SK-N-SH (cell line): ENCODE measurements at regions not wholly inside any gene's neighbourhood (a gene's known extent, or its start where the extent isn't known, plus 50 kb on each side); places are given as distances from the start of the nearest gene placed in this dataset.

Source experiments
- CTCF ChIA-PET: fragments of 300-600, 350-600 bp; formaldehyde crosslinking; extraction: SDS; loops from one replicate; lab custom pipeline; 2021; lab: Yijun Ruan, JAX
- POLR2A ChIA-PET: fragments of 350-600 bp; sonication (Branson Sonifier 250); formaldehyde crosslinking; extraction: SDS; loops from one replicate; lab custom pipeline; 2020; ENCODE audit warnings: antibody characterized with exemption, inconsistent platforms; lab: Yijun Ruan, JAX
- DNase-seq: peaks from one replicate; pipeline ENCODE4 v3.0.0; 2012
- H2AFZ ChIP-seq: fragments of 200-600 bp; sonication (generic); 2 replicates; pipeline ENCODE4 v1.8.1; 2016; ENCODE audit warnings: antibody characterized with exemption, mild to moderate bottlenecking, low read depth
- H3F3A ChIP-seq: fragments of 200-600 bp; sonication (generic); replicated peaks from 2 replicates; pipeline ENCODE3; 2016; ENCODE audit warnings: antibody characterized with exemption, mild to moderate bottlenecking; ENCODE audit not compliant: insufficient read depth
- H3K27ac ChIP-seq, 2 experiments: fragments of 200-500 bp in 1 of 2; fragments of 200-600 bp in 1 of 2; sonication (Bioruptor generic) in 1 of 2; sonication (generic), shearing (Covaris generic) in 1 of 2; 2 replicates each; pipeline versions ENCODE4 v1.5.1 to v1.6.1; 2014 to 2016; ENCODE audit warnings: low read depth in 2 of 2, inconsistent platforms in 1 of 2, low read length in 1 of 2, mild to moderate bottlenecking in 1 of 2, mixed read lengths in 1 of 2
- H3K27me3 ChIP-seq: fragments of 200-600 bp; sonication (generic), shearing (Covaris generic); 2 replicates; pipeline ENCODE4 v1.6.1; 2016; ENCODE audit warnings: mixed run types; ENCODE audit not compliant: insufficient read depth
- H3K36me3 ChIP-seq, 2 experiments: fragments of 200-500 bp in 1 of 2; fragments of 200-600 bp in 1 of 2; sonication (Bioruptor generic) in 1 of 2; sonication (generic) in 1 of 2; replicated peaks in 1 of 2; 2 replicates each; pipeline versions ENCODE3 to v1.5.1; 2014 to 2016; ENCODE audit warnings: low read length in 1 of 2, mild to moderate bottlenecking in 1 of 2; ENCODE audit not compliant: insufficient read depth in 2 of 2, control insufficient read depth in 1 of 2
- H3K4me1 ChIP-seq, 2 experiments: fragments of 200-500 bp in 1 of 2; fragments of 200-600 bp in 1 of 2; sonication (Bioruptor generic) in 1 of 2; sonication (generic), shearing (Covaris generic) in 1 of 2; 2 replicates each; pipeline versions ENCODE4 v1.5.1 to v1.6.1; 2014 to 2016; ENCODE audit warnings: low read depth in 1 of 2, low read length in 1 of 2, mixed run types in 1 of 2; ENCODE audit not compliant: insufficient read depth in 2 of 2, control insufficient read depth in 1 of 2
- H3K4me2 ChIP-seq: fragments of 200-600 bp; sonication (generic), shearing (Covaris generic); 2 replicates; pipeline ENCODE4 v1.6.1; 2017; ENCODE audit warnings: mixed run types
- H3K4me3 ChIP-seq, 2 experiments: fragments of 200-500 bp in 1 of 2; fragments of 200-600 bp in 1 of 2; sonication (Bioruptor generic) in 1 of 2; sonication (generic), shearing (Covaris generic) in 1 of 2; 2 replicates each; pipeline versions ENCODE4 v1.5.1 to v1.8.1; 2014 to 2016; ENCODE audit warnings: low read depth in 2 of 2, inconsistent platforms in 1 of 2, low read length in 1 of 2, mild to moderate bottlenecking in 1 of 2, mixed read lengths in 1 of 2, moderate library complexity in 1 of 2
- H3K79me2 ChIP-seq: fragments of 200-600 bp; sonication (generic); 2 replicates; pipeline ENCODE4 v1.8.1; 2017; ENCODE audit warnings: mild to moderate bottlenecking; ENCODE audit not compliant: insufficient read depth
- H3K9ac ChIP-seq: fragments of 200-600 bp; sonication (generic); 2 replicates; pipeline ENCODE4 v1.6.1; 2017; ENCODE audit warnings: mixed run types
- H3K9me2 ChIP-seq: fragments of 200-600 bp; sonication (generic); 2 replicates; pipeline ENCODE4 v1.6.1; 2017; ENCODE audit warnings: mixed run types
- H3K9me3 ChIP-seq: fragments of 200-600 bp; sonication (generic); 2 replicates; pipeline ENCODE4 v1.6.1; 2017; ENCODE audit warnings: mixed run types, mild to moderate bottlenecking, moderate library complexity
- H4K20me1 ChIP-seq: fragments of 200-600 bp; sonication (generic); 2 replicates; pipeline ENCODE4 v1.6.1; 2017; ENCODE audit warnings: mild to moderate bottlenecking, mixed run types; ENCODE audit not compliant: insufficient read depth
- CHD2 ChIP-seq: fragments of 150-350 bp; IDR thresholded peaks from 2 replicates; pipeline ENCODE4 v1.6.1; 2018; ENCODE audit warnings: low read length; ENCODE audit not compliant: partially characterized antibody
- EP300 ChIP-seq, 2 experiments: IDR thresholded peaks; 2 replicates each; pipeline versions ENCODE4 v1.4.0 to v1.6.1; 2012; ENCODE audit warnings: borderline replicate concordance in 1 of 2, low read depth in 1 of 2, low read length in 1 of 2
- FOSL2 ChIP-seq: IDR thresholded peaks from 2 replicates; pipeline ENCODE4 v1.4.0; 2012; ENCODE audit warnings: low read depth, mild to moderate bottlenecking, moderate library complexity, borderline replicate concordance
- FOXM1 ChIP-seq: IDR thresholded peaks from 2 replicates; pipeline ENCODE4 v1.4.0; 2012; ENCODE audit warnings: low read depth, mild to moderate bottlenecking
- MXI1 ChIP-seq: IDR thresholded peaks from 2 replicates; pipeline ENCODE4 v1.6.1; 2012; ENCODE audit warnings: mild to moderate bottlenecking, low read depth, low read length, improper control_type of control experiment
- NFIC ChIP-seq: IDR thresholded peaks from 2 replicates; pipeline ENCODE4 v1.4.0; 2012; ENCODE audit warnings: borderline replicate concordance
- POLR2AphosphoS5 ChIP-seq: IDR thresholded peaks from 2 replicates; pipeline ENCODE4 v1.6.1; 2012; ENCODE audit warnings: low read depth, low read length
- RAD21 ChIP-seq: IDR thresholded peaks from 2 replicates; pipeline ENCODE4 v1.6.1; 2012; ENCODE audit warnings: mild to moderate bottlenecking, low read length
- RFX5 ChIP-seq: IDR thresholded peaks from 2 replicates; pipeline ENCODE4 v1.6.1; 2012; ENCODE audit warnings: mild to moderate bottlenecking, improper control_type of control experiment, low read length
- RXRA ChIP-seq: IDR thresholded peaks from 2 replicates; pipeline ENCODE4 v1.4.0; 2012; ENCODE audit warnings: low read depth, mild to moderate bottlenecking, borderline replicate concordance
- SMC3 ChIP-seq: IDR thresholded peaks from 2 replicates; pipeline ENCODE4 v1.6.1; 2012; ENCODE audit warnings: low read depth, low read length, improper control_type of control experiment
- TAF1 ChIP-seq: IDR thresholded peaks from 2 replicates; pipeline ENCODE4 v1.6.1; 2012; ENCODE audit warnings: low read depth, mild to moderate bottlenecking, low read length, moderate library complexity, borderline replicate concordance
- TCF12 ChIP-seq: IDR thresholded peaks from 2 replicates; pipeline ENCODE4 v1.4.0; 2012
- TEAD4 ChIP-seq: IDR thresholded peaks from 2 replicates; pipeline ENCODE4 v1.4.0; 2012; ENCODE audit warnings: mild to moderate bottlenecking, borderline replicate concordance; ENCODE audit not compliant: insufficient read depth
- WGBS: methylation state at CpG from one replicate; pipeline ENCODE4 v1.1.6; 2017; ENCODE audit warnings: low lambda C conversion rate; 5-methylcytosine and 5-hydroxymethylcytosine counted together
- TF ChIP-seq, protein P1 (sequence below): IDR thresholded peaks from 2 replicates; pipeline ENCODE4 v1.4.0; 2012; ENCODE audit warnings: low read depth, borderline replicate concordance
- TF ChIP-seq, protein P2 (sequence below): IDR thresholded peaks from 2 replicates; pipeline ENCODE4; 2012
- TF ChIP-seq, protein P3 (sequence below): IDR thresholded peaks from 2 replicates; pipeline ENCODE4 v1.4.0; 2012; ENCODE audit warnings: low read depth
- TF ChIP-seq, protein P4 (sequence below): fragments of 200-600 bp; sonication (generic); IDR thresholded peaks from 2 replicates; pipeline ENCODE4 v1.6.1; 2017; ENCODE audit warnings: antibody characterized with exemption, mild to moderate bottlenecking, moderate library complexity
- TF ChIP-seq, protein P5 (sequence below): IDR thresholded peaks from 2 replicates; pipeline ENCODE4 v1.4.0; 2012; ENCODE audit warnings: low read depth, borderline replicate concordance

DNA sequence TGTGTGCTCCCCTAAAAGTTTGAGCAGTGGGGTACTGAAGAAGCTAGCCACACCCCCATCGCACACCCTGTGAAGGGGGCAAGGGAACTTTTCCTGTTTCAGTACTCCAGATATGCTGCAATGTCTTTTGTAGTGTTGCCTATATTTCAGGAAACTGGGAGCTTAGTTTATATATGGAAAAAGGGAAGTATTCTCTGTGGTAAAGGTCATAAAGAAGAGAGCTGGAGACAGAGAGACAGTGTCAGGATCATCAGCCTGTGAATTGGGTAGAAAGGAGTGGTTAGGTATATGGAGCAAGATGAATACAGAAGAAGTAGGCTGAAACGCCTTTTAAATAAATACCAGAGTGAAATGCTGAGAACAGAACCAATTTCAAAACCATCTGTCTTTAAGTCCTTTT is 82.2 kb upstream of the C9orf72 start:
- no peaks in the 10 kb centered on the region for H3K36me3 ChIP-seq
- POLR2A ChIA-PET = no interaction called here
- WGBS = 35% methylated on average over 2 of the region's 2 CpGs
- H3K27ac ChIP-seq = no peak overlapping the region
- H3K27me3 ChIP-seq = no peaks in the 10 kb centered on the region
- H3K9me2 ChIP-seq = no peaks in the 10 kb centered on the region
- no peaks in the 10 kb centered on the region for H3K9me3 ChIP-seq
- TF ChIP-seq RXRA (no peak), POLR2AphosphoS5 (no peak), FOSL2 (no peak), CHD2 (no peak), FOXM1 (no peak), MXI1 (no peak), SMC3 (no peak), NFIC (no peak), RFX5 (no peak), TEAD4 (no peak), RAD21 (no peak), TCF12 (no peak), EP300 (IDR thresholded peaks at IDR 0.05; ENCODE audit: borderline replicate concordance in 1 of 2, low read depth in 1 of 2, low read length in 1 of 2) (no peak), TAF1 (no peak)
- TF ChIP-seq, protein P1, sequence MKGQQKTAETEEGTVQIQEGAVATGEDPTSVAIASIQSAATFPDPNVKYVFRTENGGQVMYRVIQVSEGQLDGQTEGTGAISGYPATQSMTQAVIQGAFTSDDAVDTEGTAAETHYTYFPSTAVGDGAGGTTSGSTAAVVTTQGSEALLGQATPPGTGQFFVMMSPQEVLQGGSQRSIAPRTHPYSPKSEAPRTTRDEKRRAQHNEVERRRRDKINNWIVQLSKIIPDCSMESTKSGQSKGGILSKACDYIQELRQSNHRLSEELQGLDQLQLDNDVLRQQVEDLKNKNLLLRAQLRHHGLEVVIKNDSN = no peak
- TF ChIP-seq, protein P2, sequence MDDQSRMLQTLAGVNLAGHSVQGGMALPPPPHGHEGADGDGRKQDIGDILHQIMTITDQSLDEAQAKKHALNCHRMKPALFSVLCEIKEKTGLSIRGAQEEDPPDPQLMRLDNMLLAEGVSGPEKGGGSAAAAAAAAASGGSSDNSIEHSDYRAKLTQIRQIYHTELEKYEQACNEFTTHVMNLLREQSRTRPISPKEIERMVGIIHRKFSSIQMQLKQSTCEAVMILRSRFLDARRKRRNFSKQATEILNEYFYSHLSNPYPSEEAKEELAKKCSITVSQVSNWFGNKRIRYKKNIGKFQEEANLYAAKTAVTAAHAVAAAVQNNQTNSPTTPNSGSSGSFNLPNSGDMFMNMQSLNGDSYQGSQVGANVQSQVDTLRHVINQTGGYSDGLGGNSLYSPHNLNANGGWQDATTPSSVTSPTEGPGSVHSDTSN = no peak
- TF ChIP-seq, protein P3, sequence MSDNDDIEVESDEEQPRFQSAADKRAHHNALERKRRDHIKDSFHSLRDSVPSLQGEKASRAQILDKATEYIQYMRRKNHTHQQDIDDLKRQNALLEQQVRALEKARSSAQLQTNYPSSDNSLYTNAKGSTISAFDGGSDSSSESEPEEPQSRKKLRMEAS = no peak
- TF ChIP-seq, protein P4, sequence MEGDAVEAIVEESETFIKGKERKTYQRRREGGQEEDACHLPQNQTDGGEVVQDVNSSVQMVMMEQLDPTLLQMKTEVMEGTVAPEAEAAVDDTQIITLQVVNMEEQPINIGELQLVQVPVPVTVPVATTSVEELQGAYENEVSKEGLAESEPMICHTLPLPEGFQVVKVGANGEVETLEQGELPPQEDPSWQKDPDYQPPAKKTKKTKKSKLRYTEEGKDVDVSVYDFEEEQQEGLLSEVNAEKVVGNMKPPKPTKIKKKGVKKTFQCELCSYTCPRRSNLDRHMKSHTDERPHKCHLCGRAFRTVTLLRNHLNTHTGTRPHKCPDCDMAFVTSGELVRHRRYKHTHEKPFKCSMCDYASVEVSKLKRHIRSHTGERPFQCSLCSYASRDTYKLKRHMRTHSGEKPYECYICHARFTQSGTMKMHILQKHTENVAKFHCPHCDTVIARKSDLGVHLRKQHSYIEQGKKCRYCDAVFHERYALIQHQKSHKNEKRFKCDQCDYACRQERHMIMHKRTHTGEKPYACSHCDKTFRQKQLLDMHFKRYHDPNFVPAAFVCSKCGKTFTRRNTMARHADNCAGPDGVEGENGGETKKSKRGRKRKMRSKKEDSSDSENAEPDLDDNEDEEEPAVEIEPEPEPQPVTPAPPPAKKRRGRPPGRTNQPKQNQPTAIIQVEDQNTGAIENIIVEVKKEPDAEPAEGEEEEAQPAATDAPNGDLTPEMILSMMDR = no peak
- TF ChIP-seq, protein P5, sequence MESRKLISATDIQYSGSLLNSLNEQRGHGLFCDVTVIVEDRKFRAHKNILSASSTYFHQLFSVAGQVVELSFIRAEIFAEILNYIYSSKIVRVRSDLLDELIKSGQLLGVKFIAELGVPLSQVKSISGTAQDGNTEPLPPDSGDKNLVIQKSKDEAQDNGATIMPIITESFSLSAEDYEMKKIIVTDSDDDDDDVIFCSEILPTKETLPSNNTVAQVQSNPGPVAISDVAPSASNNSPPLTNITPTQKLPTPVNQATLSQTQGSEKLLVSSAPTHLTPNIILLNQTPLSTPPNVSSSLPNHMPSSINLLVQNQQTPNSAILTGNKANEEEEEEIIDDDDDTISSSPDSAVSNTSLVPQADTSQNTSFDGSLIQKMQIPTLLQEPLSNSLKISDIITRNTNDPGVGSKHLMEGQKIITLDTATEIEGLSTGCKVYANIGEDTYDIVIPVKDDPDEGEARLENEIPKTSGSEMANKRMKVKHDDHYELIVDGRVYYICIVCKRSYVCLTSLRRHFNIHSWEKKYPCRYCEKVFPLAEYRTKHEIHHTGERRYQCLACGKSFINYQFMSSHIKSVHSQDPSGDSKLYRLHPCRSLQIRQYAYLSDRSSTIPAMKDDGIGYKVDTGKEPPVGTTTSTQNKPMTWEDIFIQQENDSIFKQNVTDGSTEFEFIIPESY = no peak
- TF ChIP-seq, all 33 proteins: peak for 0
- DNase-seq = no peak
- Histone ChIP-seq H3K4me1 (no peaks in the 10 kb centered on the region; a peak in 1 of 4 replicates), H4K20me1 (no peaks in the 10 kb centered on the region), H3K4me3 (no peak overlapping the region), H3K9ac (no peak overlapping the region), H3K4me2 (no peak overlapping the region), H2AFZ (no peak overlapping the region), H3F3A (no peaks in the 10 kb centered on the region), H3K79me2 (no peaks in the 10 kb centered on the region)
- CTCF ChIA-PET = no interaction called here
